Kidney epithelial cell (primary cell): ENCODE measurements at regions not wholly inside any gene's neighbourhood (a gene's known extent, or its start where the extent isn't known, plus 50 kb on each side); places are given as distances from the start of the nearest gene placed in this dataset.

Experiments used
- DNase-seq: peaks from one replicate; pipeline ENCODE4 v3.0.0-alpha.2; 2010; ENCODE audit warnings: low read depth
- H3K27me3 ChIP-seq: 2 replicates; pipeline ENCODE4 v1.6.0; 2011; ENCODE audit warnings: low read length; ENCODE audit not compliant: control insufficient read depth, insufficient read depth
- H3K36me3 ChIP-seq: 2 replicates; pipeline ENCODE4 v1.5.1; 2011; ENCODE audit warnings: low read length; ENCODE audit not compliant: control insufficient read depth, insufficient read depth
- H3K4me3 ChIP-seq: 2 replicates; pipeline ENCODE4 v1.5.1; 2011; ENCODE audit warnings: low read depth, mild to moderate bottlenecking, control low read depth, low read length
- TF ChIP-seq, protein P1 (sequence below): IDR thresholded peaks from 2 replicates; pipeline ENCODE4 v1.5.1; 2011; ENCODE audit warnings: mild to moderate bottlenecking, moderate library complexity, low read length, control low read depth, inconsistent platforms; ENCODE audit not compliant: insufficient read depth, poor library complexity, severe bottlenecking

DNA sequence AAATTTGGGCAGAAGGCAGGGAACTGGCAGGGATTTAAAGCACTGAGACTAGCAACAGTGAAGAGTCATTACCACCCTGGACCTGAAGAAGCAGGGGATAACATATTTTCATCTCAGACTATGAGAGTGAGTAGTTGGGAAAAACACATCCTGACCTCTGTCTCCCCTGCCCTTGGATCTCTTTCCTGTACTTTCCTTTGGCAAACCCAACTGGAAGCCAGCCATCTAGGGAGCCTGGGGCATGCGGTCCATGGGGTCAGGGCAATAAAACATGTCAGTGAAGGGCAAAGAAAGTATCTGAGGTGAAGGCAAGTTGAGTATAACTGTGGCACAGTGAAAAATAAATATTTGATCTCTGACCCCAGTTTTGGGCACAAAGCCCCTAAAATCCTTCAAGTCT is 698.2 kb downstream of the DOK5 start:
- H3K36me3 ChIP-seq = no peaks in the 10 kb centered on the region
- DNase-seq = no peak
- TF ChIP-seq, protein P1, sequence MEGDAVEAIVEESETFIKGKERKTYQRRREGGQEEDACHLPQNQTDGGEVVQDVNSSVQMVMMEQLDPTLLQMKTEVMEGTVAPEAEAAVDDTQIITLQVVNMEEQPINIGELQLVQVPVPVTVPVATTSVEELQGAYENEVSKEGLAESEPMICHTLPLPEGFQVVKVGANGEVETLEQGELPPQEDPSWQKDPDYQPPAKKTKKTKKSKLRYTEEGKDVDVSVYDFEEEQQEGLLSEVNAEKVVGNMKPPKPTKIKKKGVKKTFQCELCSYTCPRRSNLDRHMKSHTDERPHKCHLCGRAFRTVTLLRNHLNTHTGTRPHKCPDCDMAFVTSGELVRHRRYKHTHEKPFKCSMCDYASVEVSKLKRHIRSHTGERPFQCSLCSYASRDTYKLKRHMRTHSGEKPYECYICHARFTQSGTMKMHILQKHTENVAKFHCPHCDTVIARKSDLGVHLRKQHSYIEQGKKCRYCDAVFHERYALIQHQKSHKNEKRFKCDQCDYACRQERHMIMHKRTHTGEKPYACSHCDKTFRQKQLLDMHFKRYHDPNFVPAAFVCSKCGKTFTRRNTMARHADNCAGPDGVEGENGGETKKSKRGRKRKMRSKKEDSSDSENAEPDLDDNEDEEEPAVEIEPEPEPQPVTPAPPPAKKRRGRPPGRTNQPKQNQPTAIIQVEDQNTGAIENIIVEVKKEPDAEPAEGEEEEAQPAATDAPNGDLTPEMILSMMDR = no peak
- no peaks in the 10 kb centered on the region for H3K27me3 ChIP-seq
- H3K4me3 ChIP-seq = no peak overlapping the region

DNA sequence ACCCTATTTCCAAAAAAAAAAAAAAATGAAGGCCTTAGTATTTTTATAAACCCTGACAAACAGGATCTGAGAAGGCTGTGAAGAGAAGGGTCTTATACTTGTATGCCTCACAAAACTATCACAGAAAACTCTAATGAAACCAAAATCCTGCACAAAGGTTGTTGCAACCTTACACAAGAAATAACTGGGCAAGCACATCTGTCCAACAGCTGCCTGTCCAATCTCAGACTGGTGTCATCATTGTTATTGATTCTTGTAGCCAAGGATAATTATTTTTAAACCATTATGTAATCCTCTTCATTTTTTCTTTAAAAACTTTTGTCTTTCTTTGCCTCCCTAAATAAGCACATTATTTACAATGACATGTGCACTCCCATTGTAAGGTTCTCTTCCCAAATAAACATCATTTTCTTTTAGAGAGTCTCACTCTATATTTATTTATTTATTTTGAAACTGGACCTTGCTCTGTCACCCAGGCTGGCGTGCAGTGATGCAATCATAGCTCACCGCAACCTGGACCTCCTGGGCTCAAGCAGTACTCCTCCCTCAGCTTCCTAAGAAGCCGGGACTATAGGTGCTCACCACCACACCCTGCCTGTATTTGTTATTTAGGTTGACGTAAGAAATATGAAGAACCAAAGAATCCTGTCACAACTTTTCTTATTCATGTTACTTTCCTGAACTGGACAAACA is 697.1 kb downstream of the DOK5 start:
- H3K4me3 ChIP-seq = no peak overlapping the region
- no peak for DNase-seq
- no peaks in the 10 kb centered on the region for H3K27me3 ChIP-seq
- no peaks in the 10 kb centered on the region for H3K36me3 ChIP-seq
- TF ChIP-seq, protein P1 = no peak

DNA sequence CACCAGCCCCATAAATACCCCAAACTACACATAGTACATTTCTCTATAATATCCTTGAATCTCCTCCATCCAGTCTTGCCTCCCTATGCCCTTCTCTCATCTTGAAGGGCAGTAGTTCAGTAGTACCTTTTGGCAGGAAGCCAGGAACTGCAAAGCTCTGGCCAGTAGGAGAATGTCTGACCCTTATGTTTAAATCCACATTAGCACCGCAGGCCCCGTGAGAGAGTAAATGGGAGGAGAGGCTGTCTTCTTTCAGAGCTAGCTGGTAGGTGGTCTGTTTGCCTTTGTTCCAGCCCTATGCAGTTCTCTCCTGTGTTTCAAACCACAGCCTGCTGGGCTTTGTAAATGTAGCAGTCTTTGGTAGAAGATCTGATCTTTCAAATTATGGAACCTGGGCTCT is 690.7 kb downstream of the DOK5 start:
- TF ChIP-seq, protein P1 = no peak

DNA sequence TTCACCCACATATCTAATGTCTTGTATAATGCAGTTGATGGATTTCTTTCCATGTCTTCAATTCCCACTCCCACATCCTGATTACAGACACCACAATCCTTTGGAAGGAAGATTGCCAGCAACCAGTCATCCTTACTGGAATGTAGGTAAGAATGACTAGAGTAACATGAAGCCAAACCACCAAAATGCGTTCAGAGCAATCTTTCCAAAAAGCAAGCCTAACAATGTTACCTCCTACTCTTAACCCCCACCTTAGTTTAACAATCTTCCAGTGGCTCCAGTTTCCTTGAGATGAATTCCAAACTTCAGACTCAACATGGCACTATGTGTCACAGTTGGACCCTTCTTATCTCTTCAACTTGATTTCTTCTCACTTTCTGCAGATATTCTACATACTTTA is 685.6 kb downstream of the DOK5 start:
- DNase-seq = peak; percentile 38
- H3K27me3 ChIP-seq = no peaks in the 10 kb centered on the region
- no peaks in the 10 kb centered on the region for H3K36me3 ChIP-seq
- TF ChIP-seq, protein P1 = no peak
- H3K4me3 ChIP-seq = no peak overlapping the region

More for the DNA sequence above, 690.7 kb downstream of the DOK5 start:
- no peaks in the 10 kb centered on the region for H3K27me3 ChIP-seq
- no peaks in the 10 kb centered on the region for H3K36me3 ChIP-seq
- no peak for DNase-seq
- H3K4me3 ChIP-seq = no peak overlapping the region

DNA sequence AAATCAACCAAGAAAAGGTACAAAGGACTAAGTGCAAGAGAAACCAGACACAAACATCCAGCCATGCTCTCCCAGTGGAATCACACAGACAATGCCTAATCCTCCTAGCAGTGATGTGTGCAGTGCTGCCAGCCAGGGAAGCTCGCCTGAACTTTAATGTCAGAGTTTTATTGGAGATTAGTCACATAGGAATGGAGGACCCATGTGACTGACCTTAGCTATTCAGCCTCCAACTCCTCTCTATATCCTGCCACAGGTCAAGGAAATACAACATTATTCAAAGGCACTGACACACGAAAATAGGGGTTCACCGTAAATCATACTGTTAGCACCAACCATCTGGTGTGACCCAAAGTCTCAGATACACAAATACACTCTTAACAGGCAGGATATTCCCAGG is 684.6 kb downstream of the DOK5 start:
- no peaks in the 10 kb centered on the region for H3K36me3 ChIP-seq
- TF ChIP-seq, protein P1 = no peak
- DNase-seq = peak; percentile 9
- no peak overlapping the region for H3K4me3 ChIP-seq
- H3K27me3 ChIP-seq = no peaks in the 10 kb centered on the region

DNA sequence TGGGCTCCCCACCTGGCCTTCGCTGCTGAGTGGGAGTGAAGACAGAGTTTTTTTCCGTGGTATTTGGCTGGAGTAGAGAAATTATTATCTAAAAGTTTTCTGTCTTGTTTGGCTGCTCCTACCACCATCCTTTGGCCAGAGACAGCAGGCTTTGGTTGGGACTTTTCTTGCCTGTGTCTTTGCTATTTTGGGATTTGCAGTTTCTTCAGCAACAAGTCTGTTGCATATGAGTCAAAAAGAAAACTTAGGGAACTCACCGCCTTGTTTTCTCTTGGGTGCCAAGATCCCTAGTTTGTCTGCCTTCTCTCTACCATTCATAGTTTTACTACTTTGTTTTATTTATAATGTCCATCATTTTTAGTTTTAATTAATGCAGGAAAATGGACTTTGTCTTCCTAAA is 683.8 kb downstream of the DOK5 start:
- no peak overlapping the region for H3K4me3 ChIP-seq
- DNase-seq = no peak
- TF ChIP-seq, protein P1 = no peak
- H3K36me3 ChIP-seq = no peaks in the 10 kb centered on the region
- no peaks in the 10 kb centered on the region for H3K27me3 ChIP-seq
